ENCODE measurements at regions not wholly inside any gene's neighbourhood (a gene's known extent, or its start where the extent isn't known, plus 50 kb on each side); places are given as distances from the start of the nearest gene placed in this dataset.

GRCh38 chr2:226495466-226496272 is 304.0 kb downstream of the IRS1 start:
- no peak for DNase-seq (ENCODE audit: low read depth)

GRCh38 chr2:226491112-226491511 is 308.5 kb downstream of the IRS1 start:
- no peak overlapping the region for H3K4me3 ChIP-seq (ENCODE audit: low read depth, low read length)
- DNase-seq (ENCODE audit: low read depth), result no peak

More at GRCh38 chr2:226495466-226496272, 304.0 kb downstream of the IRS1 start:
- H3K4me3 ChIP-seq (ENCODE audit: low read depth, low read length), result no peak overlapping the region

- no peak overlapping the region for H3K4me3 ChIP-seq (ENCODE audit: low read depth, low read length)
- peak; percentile 84 for DNase-seq (ENCODE audit: low read depth)
Observed at GRCh38 chr2:226489775-226490541, 309.7 kb downstream of the IRS1 start.

DNA sequence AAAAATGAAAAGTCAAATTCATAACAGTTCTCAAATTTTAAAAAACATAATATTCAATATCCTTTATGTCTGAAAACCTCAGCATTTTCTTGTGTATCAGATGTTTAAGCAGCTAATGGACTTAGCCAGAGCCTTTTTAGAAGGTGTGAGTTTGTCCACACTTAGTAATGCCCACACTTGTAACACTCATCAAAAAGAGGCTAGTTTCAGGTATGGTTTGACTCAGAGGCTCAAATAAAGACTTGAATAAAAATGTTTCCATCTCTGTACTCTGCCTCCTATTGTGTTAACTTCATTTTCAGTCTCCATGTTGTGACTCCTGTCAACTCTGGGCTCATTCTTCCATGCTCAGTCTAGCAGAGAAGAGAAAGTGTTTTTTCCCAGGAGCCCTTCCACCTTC is 311.6 kb downstream of the IRS1 start:
- no peak overlapping the region for H3K4me3 ChIP-seq (ENCODE audit: low read depth, low read length)
- DNase-seq (ENCODE audit: low read depth), result no peak

DNA sequence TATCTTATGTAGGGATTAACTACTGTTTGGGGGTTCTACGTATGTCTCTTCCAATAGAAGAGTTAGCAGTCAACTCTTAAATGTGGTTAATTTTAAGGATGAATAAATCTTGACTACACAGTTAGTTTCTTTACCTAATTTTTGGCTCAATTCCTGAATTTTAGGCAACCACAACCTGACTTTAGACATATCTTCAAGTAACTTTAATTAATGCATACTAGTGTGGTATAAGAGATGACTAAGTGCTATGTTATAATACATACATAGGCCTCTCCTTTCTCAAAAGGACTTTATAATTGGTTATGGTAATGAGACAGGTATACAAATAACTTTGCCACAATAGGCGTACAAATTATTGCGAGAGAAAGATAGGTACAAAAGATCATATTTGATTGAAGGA is 312.0 kb downstream of the IRS1 start:
- no peak for DNase-seq (ENCODE audit: low read depth)

GRCh38 chr2:226483745-226484619 is 315.6 kb downstream of the IRS1 start:
- no peak for DNase-seq (ENCODE audit: low read depth)
- H3K4me3 ChIP-seq (ENCODE audit: low read depth, low read length), result no peak overlapping the region

More for the DNA sequence above, 312.0 kb downstream of the IRS1 start:
- no peak overlapping the region for H3K4me3 ChIP-seq (ENCODE audit: low read depth, low read length)

DNA sequence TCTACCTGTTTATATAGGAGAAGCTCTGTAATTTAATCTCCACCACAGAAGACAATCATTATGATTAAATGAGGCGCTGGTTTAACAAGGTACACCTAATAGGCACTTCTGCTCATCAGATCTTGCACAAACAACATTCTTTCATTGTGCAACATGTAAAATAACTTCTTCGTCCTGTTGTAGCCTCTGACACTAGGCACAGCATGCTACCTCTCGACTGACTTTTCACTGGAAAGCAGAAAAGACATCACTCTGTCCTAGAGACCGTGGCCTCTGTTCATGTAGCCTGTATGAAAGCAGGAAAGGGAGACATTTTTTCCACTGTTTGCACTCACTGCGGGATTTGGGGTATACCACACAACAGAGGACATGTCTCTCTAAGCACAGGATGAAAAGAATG is 316.5 kb downstream of the IRS1 start:
- no peak overlapping the region for H3K4me3 ChIP-seq (ENCODE audit: low read depth, low read length)
- no peak for DNase-seq (ENCODE audit: low read depth)

- H3K4me3 ChIP-seq (ENCODE audit: low read depth, low read length), result no peak overlapping the region
- DNase-seq (ENCODE audit: low read depth), result peak; percentile 87
Observed at GRCh38 chr2:226478109-226478809, 321.4 kb downstream of the IRS1 start.

DNA sequence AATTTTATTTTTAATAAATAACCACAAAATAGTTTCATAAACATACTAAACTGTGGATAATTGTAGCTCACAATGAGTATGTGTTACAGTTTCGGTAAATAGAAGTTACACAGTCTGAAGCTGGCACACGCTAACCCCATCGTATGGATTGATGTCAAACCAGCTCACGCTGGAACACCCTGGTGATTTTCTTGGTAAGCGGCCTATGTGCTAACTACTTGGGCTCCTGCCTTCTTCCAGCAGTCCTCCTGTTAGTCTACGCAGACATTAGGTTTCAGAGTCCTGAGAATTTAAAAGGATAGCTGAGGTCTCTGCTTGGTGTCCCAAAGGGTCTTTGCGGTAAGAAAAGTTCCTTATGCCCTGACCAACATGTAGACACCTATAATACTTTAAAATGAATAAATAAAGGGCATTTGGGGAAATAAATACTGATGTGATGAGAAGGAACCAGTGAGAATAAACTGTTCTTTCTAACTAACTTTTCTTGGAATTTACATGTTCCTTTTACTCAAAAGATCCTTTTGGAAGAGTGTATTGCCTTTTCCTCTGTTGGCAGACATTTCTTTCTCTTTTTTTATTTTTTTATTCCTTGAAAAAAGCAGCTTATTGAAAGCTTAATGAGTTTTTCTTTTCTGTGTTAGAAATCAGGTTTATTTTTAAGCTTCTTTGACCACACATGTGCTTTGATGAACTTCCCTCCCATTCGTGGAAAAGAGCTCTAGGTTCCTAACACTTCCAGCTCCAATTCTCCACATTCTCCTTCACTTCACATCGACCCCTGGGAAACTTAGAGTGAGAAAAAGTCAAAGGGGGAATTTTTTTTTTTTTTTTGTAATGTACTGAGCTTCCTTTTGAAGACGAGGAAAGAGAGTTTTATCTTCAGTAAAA is 322.2 kb downstream of the IRS1 start:
- DNase-seq (ENCODE audit: low read depth), result no peak
- H3K4me3 ChIP-seq (ENCODE audit: low read depth, low read length), result no peak overlapping the region

GRCh38 chr2:226475650-226476049 is 324.0 kb downstream of the IRS1 start:
- no peak overlapping the region for H3K4me3 ChIP-seq (ENCODE audit: low read depth, low read length)
- peak; percentile 39 for DNase-seq (ENCODE audit: low read depth)

- no peak overlapping the region for H3K4me3 ChIP-seq (ENCODE audit: low read depth, low read length)
- DNase-seq (ENCODE audit: low read depth), result no peak
Observed at GRCh38 chr2:226474131-226474530, 325.5 kb downstream of the IRS1 start.

GRCh38 chr2:226471987-226472470 is 327.6 kb downstream of the IRS1 start:
- no peak for DNase-seq (ENCODE audit: low read depth)
- H3K4me3 ChIP-seq (ENCODE audit: low read depth, low read length), result no peak overlapping the region

DNA sequence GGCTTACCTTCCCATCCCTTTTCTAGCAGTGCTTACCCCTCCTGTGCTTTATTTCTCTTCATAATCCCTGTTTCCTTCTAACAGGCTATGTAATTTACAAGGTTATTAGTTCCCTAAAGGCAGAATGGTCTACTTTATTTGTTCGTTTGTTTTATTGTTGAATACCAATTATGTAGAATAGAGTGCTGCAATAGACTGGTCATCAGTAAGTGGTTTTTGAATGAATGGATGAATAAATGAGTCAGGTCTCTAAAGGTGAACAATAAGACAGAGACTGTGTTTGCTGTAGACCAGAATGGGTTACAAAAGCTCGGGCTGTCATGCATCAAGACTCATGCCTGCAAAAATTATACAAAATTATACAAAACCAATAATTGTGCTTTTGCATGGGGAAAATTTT is 332.0 kb downstream of the IRS1 start:
- no peak for DNase-seq (ENCODE audit: low read depth)
- no peak overlapping the region for H3K4me3 ChIP-seq (ENCODE audit: low read depth, low read length)

DNA sequence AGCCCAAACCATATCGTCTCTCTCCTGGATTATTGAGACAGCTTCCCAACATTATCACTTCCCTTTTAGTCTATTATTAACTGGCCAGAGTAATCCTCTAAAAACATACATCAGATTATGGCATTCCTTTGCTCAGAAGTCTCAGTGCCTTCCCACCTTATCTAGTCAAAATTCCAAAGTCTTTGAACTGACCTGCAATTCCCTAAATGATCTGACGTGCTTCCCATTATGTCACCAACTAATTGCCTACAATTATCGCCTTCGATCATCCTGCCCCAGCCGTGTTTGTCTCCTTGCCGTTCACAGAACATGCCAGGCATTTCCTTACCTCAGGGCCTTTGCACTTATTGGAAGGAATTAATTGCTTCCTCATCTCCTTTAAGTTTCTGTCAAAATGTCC is 332.4 kb downstream of the IRS1 start:
- DNase-seq (ENCODE audit: low read depth), result no peak
- H3K4me3 ChIP-seq (ENCODE audit: low read depth, low read length), result no peak overlapping the region

DNA sequence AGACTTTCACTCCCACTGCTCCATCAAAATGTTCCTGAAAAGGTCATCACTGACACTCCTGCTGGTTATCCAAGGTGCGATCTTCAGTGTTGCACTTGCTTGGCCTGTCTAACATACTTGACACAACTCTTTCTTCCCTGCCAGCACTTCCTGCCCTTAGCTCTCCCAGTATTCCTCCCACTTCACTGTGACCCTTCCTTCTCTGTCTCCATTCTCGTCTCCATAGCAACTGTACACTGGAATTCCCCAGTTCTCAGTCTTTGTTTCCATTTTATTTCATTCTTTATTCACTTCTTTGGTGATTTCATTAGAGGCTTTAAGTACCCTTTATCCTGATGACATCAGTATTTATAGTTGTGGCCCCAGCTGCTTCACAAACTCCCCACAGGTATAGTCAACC is 333.0 kb downstream of the IRS1 start:
- H3K4me3 ChIP-seq (ENCODE audit: low read depth, low read length), result no peak overlapping the region
- no peak for DNase-seq (ENCODE audit: low read depth)

GRCh38 chr2:226466124-226466523 is 333.5 kb downstream of the IRS1 start:
- no peak overlapping the region for H3K4me3 ChIP-seq (ENCODE audit: low read depth, low read length)
- DNase-seq (ENCODE audit: low read depth), result no peak

- no peak for DNase-seq (ENCODE audit: low read depth)
Observed at GRCh38 chr2:226464380-226464779, 335.2 kb downstream of the IRS1 start.

DNA sequence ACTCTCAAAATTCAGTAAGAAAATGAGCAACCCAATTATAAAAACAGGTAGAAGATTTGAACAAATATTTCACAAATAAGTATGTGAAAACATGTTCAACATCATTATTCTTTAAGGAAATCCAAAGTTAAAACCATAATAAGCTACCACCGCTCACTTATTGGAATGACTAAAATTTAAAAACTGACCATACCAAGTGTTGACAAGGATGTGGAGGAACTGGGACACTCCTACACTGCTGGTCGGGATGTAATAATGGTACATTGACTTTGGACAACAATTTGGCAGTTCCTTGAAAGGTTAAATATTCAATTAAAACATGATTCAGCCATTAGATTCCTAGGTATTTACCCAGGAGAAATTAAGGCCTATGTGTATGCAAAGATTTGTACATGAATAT is 336.5 kb downstream of the IRS1 start:
- no peak overlapping the region for H3K4me3 ChIP-seq (ENCODE audit: low read depth, low read length)
- DNase-seq (ENCODE audit: low read depth), result no peak

More at GRCh38 chr2:226464380-226464779, 335.2 kb downstream of the IRS1 start:
- H3K4me3 ChIP-seq (ENCODE audit: low read depth, low read length), result no peak overlapping the region
